ENCODE measurements at regions not wholly inside any gene's neighbourhood (a gene's known extent, or its start where the extent isn't known, plus 50 kb on each side); places are given as distances from the start of the nearest gene placed in this dataset.

DNA sequence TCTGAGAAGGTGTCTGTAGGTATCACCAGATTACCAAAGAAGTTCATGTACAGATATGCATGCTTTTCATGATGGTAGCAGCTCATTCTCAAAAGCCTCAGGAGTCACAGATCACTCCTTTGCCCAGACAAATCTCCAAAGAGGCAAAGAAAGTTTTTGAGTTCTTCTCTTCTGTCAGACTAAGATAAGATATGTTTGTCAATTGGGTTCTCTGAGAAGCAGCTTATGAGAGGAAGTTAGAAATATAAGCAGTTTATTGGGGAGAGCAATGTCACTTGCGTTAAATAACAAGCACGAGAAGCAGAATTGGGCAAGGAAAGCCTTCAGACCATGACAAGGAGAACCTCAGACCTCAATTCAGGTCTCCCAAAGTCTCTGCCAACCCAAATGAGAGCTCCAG lies 219.2 kb upstream of the KLF4 start:
- no peak overlapping the region for H2AFZ ChIP-seq (ENCODE audit: low read length)
- H3K4me3 ChIP-seq (replicated peaks in 1 of 3; ENCODE audit: insufficient read depth in 1 of 3, low read depth in 2 of 3, low read length in 3 of 3) = no peak overlapping the region
- DNase-seq (ENCODE audit: low spot score) (no peak), FAIRE-seq (no peak), ATAC-seq (no peak)
- no TSS peak for BruUV-seq (replicated peaks)
- ChIA-PET CTCF (ENCODE audit: low intra/inter-chr PET ratio, low total read pairs) (no interaction called here), POLR2A (no interaction called here)
- no peak overlapping the region for H3K9ac ChIP-seq (ENCODE audit: insufficient read depth, low read depth, low read length)
- no peaks in the 10 kb centered on the region for H3K9me3 ChIP-seq (ENCODE audit: low read length)
- intact Hi-C loops (cut with micrococcal nuclease; ENCODE audit: unreplicated experiment) (no loop called here), in situ Hi-C loops (cut with HindIII; ENCODE audit: extremely low pct_ligation_motif_present, low pct_unique_long_range_greater_than_20kb) (no loop called here)
- no peaks in the 10 kb centered on the region for H3K79me2 ChIP-seq (ENCODE audit: insufficient read depth, low read length)
- H3K4me2 ChIP-seq (ENCODE audit: low read depth, low read length) = no peak overlapping the region
- H3K27ac ChIP-seq (ENCODE audit: extremely low read length, insufficient read depth, low read length) = no peak overlapping the region
- TF ChIP-seq ZNF367 (CRISPR knock-in tag; IDR thresholded peaks at IDR 0.05; ENCODE audit: borderline replicate concordance) = no peak
- TF ChIP-seq ZNF737 (CRISPR knock-in tag; IDR thresholded peaks at IDR 0.05; ENCODE audit: borderline replicate concordance) = no peak
- TF ChIP-seq CBX5 (CRISPR knock-in tag; IDR thresholded peaks at IDR 0.05; ENCODE audit: borderline replicate concordance) = no peak
- TF ChIP-seq, protein P1, sequence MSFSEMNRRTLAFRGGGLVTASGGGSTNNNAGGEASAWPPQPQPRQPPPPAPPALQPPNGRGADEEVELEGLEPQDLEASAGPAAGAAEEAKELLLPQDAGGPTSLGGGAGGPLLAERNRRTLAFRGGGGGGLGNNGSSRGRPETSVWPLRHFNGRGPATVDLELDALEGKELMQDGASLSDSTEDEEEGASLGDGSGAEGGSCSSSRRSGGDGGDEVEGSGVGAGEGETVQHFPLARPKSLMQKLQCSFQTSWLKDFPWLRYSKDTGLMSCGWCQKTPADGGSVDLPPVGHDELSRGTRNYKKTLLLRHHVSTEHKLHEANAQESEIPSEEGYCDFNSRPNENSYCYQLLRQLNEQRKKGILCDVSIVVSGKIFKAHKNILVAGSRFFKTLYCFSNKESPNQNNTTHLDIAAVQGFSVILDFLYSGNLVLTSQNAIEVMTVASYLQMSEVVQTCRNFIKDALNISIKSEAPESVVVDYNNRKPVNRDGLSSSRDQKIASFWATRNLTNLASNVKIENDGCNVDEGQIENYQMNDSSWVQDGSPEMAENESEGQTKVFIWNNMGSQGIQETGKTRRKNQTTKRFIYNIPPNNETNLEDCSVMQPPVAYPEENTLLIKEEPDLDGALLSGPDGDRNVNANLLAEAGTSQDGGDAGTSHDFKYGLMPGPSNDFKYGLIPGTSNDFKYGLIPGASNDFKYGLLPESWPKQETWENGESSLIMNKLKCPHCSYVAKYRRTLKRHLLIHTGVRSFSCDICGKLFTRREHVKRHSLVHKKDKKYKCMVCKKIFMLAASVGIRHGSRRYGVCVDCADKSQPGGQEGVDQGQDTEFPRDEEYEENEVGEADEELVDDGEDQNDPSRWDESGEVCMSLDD (CRISPR knock-in tag; IDR thresholded peaks at IDR 0.05; ENCODE audit: borderline replicate concordance) = no peak
- no peak for TF ChIP-seq MTA3 (CRISPR knock-in tag; IDR thresholded peaks at IDR 0.05)
- no peak for TF ChIP-seq GFI1 (CRISPR knock-in tag; IDR thresholded peaks at IDR 0.05; ENCODE audit: borderline replicate concordance)
- TF ChIP-seq PTBP1 (IDR thresholded peaks at IDR 0.05; ENCODE audit: low read depth, low read length, poor library complexity, severe bottlenecking) = no peak
- TF ChIP-seq, protein P2, sequence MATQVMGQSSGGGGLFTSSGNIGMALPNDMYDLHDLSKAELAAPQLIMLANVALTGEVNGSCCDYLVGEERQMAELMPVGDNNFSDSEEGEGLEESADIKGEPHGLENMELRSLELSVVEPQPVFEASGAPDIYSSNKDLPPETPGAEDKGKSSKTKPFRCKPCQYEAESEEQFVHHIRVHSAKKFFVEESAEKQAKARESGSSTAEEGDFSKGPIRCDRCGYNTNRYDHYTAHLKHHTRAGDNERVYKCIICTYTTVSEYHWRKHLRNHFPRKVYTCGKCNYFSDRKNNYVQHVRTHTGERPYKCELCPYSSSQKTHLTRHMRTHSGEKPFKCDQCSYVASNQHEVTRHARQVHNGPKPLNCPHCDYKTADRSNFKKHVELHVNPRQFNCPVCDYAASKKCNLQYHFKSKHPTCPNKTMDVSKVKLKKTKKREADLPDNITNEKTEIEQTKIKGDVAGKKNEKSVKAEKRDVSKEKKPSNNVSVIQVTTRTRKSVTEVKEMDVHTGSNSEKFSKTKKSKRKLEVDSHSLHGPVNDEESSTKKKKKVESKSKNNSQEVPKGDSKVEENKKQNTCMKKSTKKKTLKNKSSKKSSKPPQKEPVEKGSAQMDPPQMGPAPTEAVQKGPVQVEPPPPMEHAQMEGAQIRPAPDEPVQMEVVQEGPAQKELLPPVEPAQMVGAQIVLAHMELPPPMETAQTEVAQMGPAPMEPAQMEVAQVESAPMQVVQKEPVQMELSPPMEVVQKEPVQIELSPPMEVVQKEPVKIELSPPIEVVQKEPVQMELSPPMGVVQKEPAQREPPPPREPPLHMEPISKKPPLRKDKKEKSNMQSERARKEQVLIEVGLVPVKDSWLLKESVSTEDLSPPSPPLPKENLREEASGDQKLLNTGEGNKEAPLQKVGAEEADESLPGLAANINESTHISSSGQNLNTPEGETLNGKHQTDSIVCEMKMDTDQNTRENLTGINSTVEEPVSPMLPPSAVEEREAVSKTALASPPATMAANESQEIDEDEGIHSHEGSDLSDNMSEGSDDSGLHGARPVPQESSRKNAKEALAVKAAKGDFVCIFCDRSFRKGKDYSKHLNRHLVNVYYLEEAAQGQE (IDR thresholded peaks at IDR 0.05; ENCODE audit: borderline replicate concordance in 1 of 2, low read depth in 1 of 2, low read length in 2 of 2) = no peak
- TF ChIP-seq BRD4 (CRISPR knock-in tag; IDR thresholded peaks at IDR 0.05) = no peak
- TF ChIP-seq ZNF552 (CRISPR knock-in tag; IDR thresholded peaks at IDR 0.05; ENCODE audit: borderline replicate concordance) = no peak
- no peak for TF ChIP-seq CENPT (CRISPR knock-in tag; IDR thresholded peaks at IDR 0.05; ENCODE audit: low read depth)
- H3K27me3 ChIP-seq (ENCODE audit: control insufficient read depth in 1 of 2, insufficient read depth in 2 of 2, low read length in 2 of 2) = no peaks in the 10 kb centered on the region
- 3% methylated on average over 2 of the region's 2 CpGs for WGBS (ENCODE audit: low lambda C conversion rate)
- H3K4me1 ChIP-seq (ENCODE audit: insufficient read depth, low read length) = no peaks in the 10 kb centered on the region
- H3K36me3 ChIP-seq (replicated peaks in 1 of 2; ENCODE audit: control insufficient read depth in 1 of 2, insufficient read depth in 2 of 2, low read length in 2 of 2) = no peaks in the 10 kb centered on the region
- H4K20me1 ChIP-seq (ENCODE audit: insufficient read depth, low read length) = no peaks in the 10 kb centered on the region

All from HepG2 (cell line).